ENCODE measurements at regions not wholly inside any gene's neighbourhood (a gene's known extent, or its start where the extent isn't known, plus 50 kb on each side); places are given as distances from the start of the nearest gene placed in this dataset.

GRCh38 chr2:102086150-102086872 is 56.2 kb upstream of the IL1R1 start:
- Histone ChIP-seq H3K9me3 (ENCODE audit: low read length) (no peaks in the 10 kb centered on the region), H3K9ac (ENCODE audit: low read length) (no peak overlapping the region), H3K4me1 (ENCODE audit: insufficient read depth, low read length) (peaks cover 11% of the 10 kb centered on the region), H3K27ac (ENCODE audit: low read length) (no peak overlapping the region), H3F3A (ENCODE audit: low read length, unreplicated experiment) (no peaks in the 10 kb centered on the region), H4K20me1 (ENCODE audit: low read length) (no peaks in the 10 kb centered on the region), H2AFZ (ENCODE audit: low read length) (no peak overlapping the region), H3K36me3 (ENCODE audit: low read depth, low read length) (no peaks in the 10 kb centered on the region), H3K9me2 (replicated peaks; ENCODE audit: low read length) (no peaks in the 10 kb centered on the region), H3K4me2 (ENCODE audit: low read length) (no peak overlapping the region), H3K79me2 (ENCODE audit: low read length) (no peaks in the 10 kb centered on the region), H3K4me3 (ENCODE audit: low read length) (no peak overlapping the region), H3K27me3 (ENCODE audit: low read length) (no peaks in the 10 kb centered on the region)
- ChIA-PET CTCF (no interaction called here), POLR2A (ENCODE audit: unreplicated experiment) (no interaction called here)
- ATAC-seq, result no peak
- DNase-seq, result no peak
- BruUV-seq (replicated peaks), result no TSS peak
- intact Hi-C loops (cut with micrococcal nuclease), result no loop called here
- TF ChIP-seq CTCF (conservative IDR thresholded peaks at IDR 0.05; ENCODE audit: low read depth, low read length), result no peak
- TF ChIP-seq EZH2phosphoT487 (IDR thresholded peaks at IDR 0.05; ENCODE audit: borderline replicate concordance, low read length), result no peak
- no peak for TF ChIP-seq EZH2 (IDR thresholded peaks at IDR 0.05; ENCODE audit: low read length, unreplicated experiment)

GRCh38 chr2:102091121-102091520 is 51.4 kb upstream of the IL1R1 start:
- H3K36me3 ChIP-seq (ENCODE audit: low read depth, low read length), result no peaks in the 10 kb centered on the region
- ChIA-PET CTCF (no interaction called here), POLR2A (ENCODE audit: unreplicated experiment) (no interaction called here)
- H3K9me2 ChIP-seq (replicated peaks; ENCODE audit: low read length), result no peaks in the 10 kb centered on the region
- no peaks in the 10 kb centered on the region for H3F3A ChIP-seq (ENCODE audit: low read length, unreplicated experiment)
- H3K4me3 ChIP-seq (ENCODE audit: low read length), result no peak overlapping the region
- no peak for ATAC-seq
- no peak overlapping the region for H3K4me2 ChIP-seq (ENCODE audit: low read length)
- H3K9ac ChIP-seq (ENCODE audit: low read length), result no peak overlapping the region
- no peak overlapping the region for H2AFZ ChIP-seq (ENCODE audit: low read length)
- no peak for TF ChIP-seq EZH2 (IDR thresholded peaks at IDR 0.05; ENCODE audit: low read length, unreplicated experiment)
- no peak for TF ChIP-seq CTCF (conservative IDR thresholded peaks at IDR 0.05; ENCODE audit: low read depth, low read length)
- no peak for TF ChIP-seq EZH2phosphoT487 (IDR thresholded peaks at IDR 0.05; ENCODE audit: borderline replicate concordance, low read length)
- no peak for DNase-seq
- BruUV-seq (replicated peaks), result no TSS peak
- no peak overlapping the region for H3K27ac ChIP-seq (ENCODE audit: low read length)
- H3K27me3 ChIP-seq (ENCODE audit: low read length), result no peaks in the 10 kb centered on the region
- no peaks in the 10 kb centered on the region for H4K20me1 ChIP-seq (ENCODE audit: low read length)
- H3K9me3 ChIP-seq (ENCODE audit: low read length), result no peaks in the 10 kb centered on the region
- H3K79me2 ChIP-seq (ENCODE audit: low read length), result no peaks in the 10 kb centered on the region
- intact Hi-C loops (cut with micrococcal nuclease), result no loop called here
- peaks cover 10% of the 10 kb centered on the region; the same call in 1 of the 2 replicates for H3K4me1 ChIP-seq (ENCODE audit: insufficient read depth, low read length)

- no TSS peak for BruUV-seq (replicated peaks)
- Histone ChIP-seq H3K4me3 (ENCODE audit: low read length) (no peak overlapping the region), H3K79me2 (ENCODE audit: low read length) (no peaks in the 10 kb centered on the region), H4K20me1 (ENCODE audit: low read length) (no peaks in the 10 kb centered on the region), H3K4me1 (ENCODE audit: insufficient read depth, low read length) (peaks cover 10% of the 10 kb centered on the region; the same call in 1 of the 2 replicates), H3K9me2 (replicated peaks; ENCODE audit: low read length) (no peaks in the 10 kb centered on the region), H3K9ac (ENCODE audit: low read length) (no peak overlapping the region), H3K4me2 (ENCODE audit: low read length) (no peak overlapping the region), H3K36me3 (ENCODE audit: low read depth, low read length) (no peaks in the 10 kb centered on the region), H2AFZ (ENCODE audit: low read length) (no peak overlapping the region), H3K27me3 (ENCODE audit: low read length) (no peaks in the 10 kb centered on the region), H3K27ac (ENCODE audit: low read length) (no peak overlapping the region), H3F3A (ENCODE audit: low read length, unreplicated experiment) (no peaks in the 10 kb centered on the region), H3K9me3 (ENCODE audit: low read length) (no peaks in the 10 kb centered on the region)
- ChIA-PET CTCF (no interaction called here), POLR2A (ENCODE audit: unreplicated experiment) (interaction anchor here (0.5 kb wide), 1 partner anchor 53 kb away, joined by 13 read pairs; no protein-coding TSS in a partner anchor)
- DNase-seq (no peak), ATAC-seq (no peak)
- TF ChIP-seq EZH2 (IDR thresholded peaks at IDR 0.05; ENCODE audit: low read length, unreplicated experiment) (no peak), CTCF (conservative IDR thresholded peaks at IDR 0.05; ENCODE audit: low read depth, low read length) (no peak), EZH2phosphoT487 (IDR thresholded peaks at IDR 0.05; ENCODE audit: borderline replicate concordance, low read length) (no peak)
- intact Hi-C loops (cut with micrococcal nuclease), result no loop called here
These were observed 50.6 kb upstream of the IL1R1 start for GRCh38 chr2:102091908-102092307.

Measured in PC-3 (cell line).